Upper lobe of left lung (tissue), 6 donors: ENCODE measurements at regions not wholly inside any gene's neighbourhood (a gene's known extent, or its start where the extent isn't known, plus 50 kb on each side); places are given as distances from the start of the nearest gene placed in this dataset.
A peak's percentile ranks its signal among the peaks of the same experiment; 100 is the strongest.
"Not testable (repeated sequence)": the region's sequence is repeated elsewhere in the genome, so short reads cannot be mapped to it uniquely, and the experiment has no call there.

Experiments used
- ATAC-seq, 2 donors: fragments of 200-7000 bp; cut with Tn5 transposase; one replicate each; pipeline ENCODE4 v1.9.1; 2022; ENCODE audit warnings: mild to moderate bottlenecking in 2 of 2, moderate library complexity in 2 of 2; ENCODE audit not compliant: low FRiP score in 2 of 2
- DNase-seq, 2 donors: peaks; one replicate each; pipeline ENCODE4 v3.0.0-alpha.2; 2019 to 2020
- H3K27ac ChIP-seq, 4 donors: fragments of 200-600 bp; sonication (generic); one replicate each; pipeline ENCODE4 v1.5.1; 2016 to 2019
- H3K27me3 ChIP-seq, 4 donors: fragments of 200-600 bp; sonication (generic); one replicate each; pipeline ENCODE4 v1.5.1; 2017 to 2019
- H3K36me3 ChIP-seq, 4 donors: fragments of 200-600 bp; sonication (generic); one replicate each; pipeline ENCODE4 v1.5.1; 2016 to 2019
- H3K4me1 ChIP-seq, 4 donors: fragments of 200-600 bp; sonication (generic); one replicate each; pipeline ENCODE4 v1.5.1; 2018 to 2019
- H3K4me3 ChIP-seq, 4 donors: fragments of 200-600 bp; sonication (generic); one replicate each; pipeline ENCODE4 v1.5.1; 2017 to 2019; ENCODE audit warnings: mild to moderate bottlenecking in 2 of 4, moderate library complexity in 1 of 4
- H3K9me3 ChIP-seq, 4 donors: fragments of 200-600 bp; sonication (generic); one replicate each; pipeline ENCODE4 v1.5.1; 2018 to 2019
- WGBS, 2 donors: methylation state at CpG; one replicate each; pipeline ENCODE4 v1.1.5; 2017 to 2018; 5-methylcytosine and 5-hydroxymethylcytosine counted together
- donor health status: DM: no; HTN: no; CAD: no; lungs with moderate emphysema.
- donor health status: DM: no; HTN: yes; CAD: no; lungs with severe emphysema.

GRCh38 chr5:70585996-70586395, 170.8 kb downstream of the GTF2H2C_2 start:
- H3K36me3 ChIP-seq, ATAC-seq, H3K9me3 ChIP-seq, H3K27ac ChIP-seq, H3K4me1 ChIP-seq, H3K27me3 ChIP-seq, H3K4me3 ChIP-seq: not testable (repeated sequence)
- no CpG with 5 or more reads among the region's 42 CpGs for WGBS, 2 donors
- DNase-seq = peak in 1 of 2 donors; percentile 87
